ENCODE measurements at regions not wholly inside any gene's neighbourhood (a gene's known extent, or its start where the extent isn't known, plus 50 kb on each side); places are given as distances from the start of the nearest gene placed in this dataset.

GRCh38 chr10:8418631-8419030 lies 364.1 kb downstream of the GATA3 start:
- ATAC-seq: no peak
- Histone ChIP-seq H2AFZ (ENCODE audit: control insufficient read depth, low read depth, low read length) (no peak overlapping the region), H3K9ac (ENCODE audit: control insufficient read depth, insufficient read depth, low read length) (no peak overlapping the region), H3K27ac (ENCODE audit: control insufficient read depth, insufficient read depth) (no peak overlapping the region), H3K79me2 (ENCODE audit: control insufficient read depth, insufficient read depth, low read length) (no peaks in the 10 kb centered on the region), H4K20me1 (ENCODE audit: control insufficient read depth, insufficient read depth) (no peaks in the 10 kb centered on the region), H3K4me3 (no peak overlapping the region), H3K36me3 (ENCODE audit: control insufficient read depth in 2 of 2, insufficient read depth in 2 of 2, low read length in 1 of 2) (no peaks in the 10 kb centered on the region), H3K4me1 (ENCODE audit: control insufficient read depth, insufficient read depth, low read length) (no peaks in the 10 kb centered on the region), H3K27me3 (replicated peaks in 1 of 2; ENCODE audit: control insufficient read depth in 2 of 2, insufficient read depth in 2 of 2, low read length in 1 of 2) (no peaks in the 10 kb centered on the region), H3K4me2 (ENCODE audit: control insufficient read depth, insufficient read depth) (no peak overlapping the region), H3K9me3 (replicated peaks; ENCODE audit: control insufficient read depth, insufficient read depth, low read length) (no peaks in the 10 kb centered on the region)
- TF ChIP-seq NR2C2 (IDR thresholded peaks at IDR 0.05; ENCODE audit: borderline replicate concordance, control insufficient read depth, insufficient read length, low read depth): no peak
- no peak for TF ChIP-seq IKZF1 (conservative IDR thresholded peaks at IDR 0.05)
- no peak for TF ChIP-seq USF2 (IDR thresholded peaks at IDR 0.05; ENCODE audit: borderline replicate concordance, low read depth, low read length)
- no peak for TF ChIP-seq SMAD5 (IDR thresholded peaks at IDR 0.05; ENCODE audit: low read depth)
- no peak for TF ChIP-seq ZBTB4 (CRISPR knock-in tag; IDR thresholded peaks at IDR 0.05)
- no peak for TF ChIP-seq FOS (IDR thresholded peaks at IDR 0.05; ENCODE audit: borderline replicate concordance, extremely low read depth, insufficient read length)
- no peak for TF ChIP-seq ZBED1 (IDR thresholded peaks at IDR 0.05; ENCODE audit: borderline replicate concordance)
- TF ChIP-seq NBN (IDR thresholded peaks at IDR 0.05): no peak
- TF ChIP-seq ZNF217 (IDR thresholded peaks at IDR 0.05): no peak
- TF ChIP-seq, protein P1, sequence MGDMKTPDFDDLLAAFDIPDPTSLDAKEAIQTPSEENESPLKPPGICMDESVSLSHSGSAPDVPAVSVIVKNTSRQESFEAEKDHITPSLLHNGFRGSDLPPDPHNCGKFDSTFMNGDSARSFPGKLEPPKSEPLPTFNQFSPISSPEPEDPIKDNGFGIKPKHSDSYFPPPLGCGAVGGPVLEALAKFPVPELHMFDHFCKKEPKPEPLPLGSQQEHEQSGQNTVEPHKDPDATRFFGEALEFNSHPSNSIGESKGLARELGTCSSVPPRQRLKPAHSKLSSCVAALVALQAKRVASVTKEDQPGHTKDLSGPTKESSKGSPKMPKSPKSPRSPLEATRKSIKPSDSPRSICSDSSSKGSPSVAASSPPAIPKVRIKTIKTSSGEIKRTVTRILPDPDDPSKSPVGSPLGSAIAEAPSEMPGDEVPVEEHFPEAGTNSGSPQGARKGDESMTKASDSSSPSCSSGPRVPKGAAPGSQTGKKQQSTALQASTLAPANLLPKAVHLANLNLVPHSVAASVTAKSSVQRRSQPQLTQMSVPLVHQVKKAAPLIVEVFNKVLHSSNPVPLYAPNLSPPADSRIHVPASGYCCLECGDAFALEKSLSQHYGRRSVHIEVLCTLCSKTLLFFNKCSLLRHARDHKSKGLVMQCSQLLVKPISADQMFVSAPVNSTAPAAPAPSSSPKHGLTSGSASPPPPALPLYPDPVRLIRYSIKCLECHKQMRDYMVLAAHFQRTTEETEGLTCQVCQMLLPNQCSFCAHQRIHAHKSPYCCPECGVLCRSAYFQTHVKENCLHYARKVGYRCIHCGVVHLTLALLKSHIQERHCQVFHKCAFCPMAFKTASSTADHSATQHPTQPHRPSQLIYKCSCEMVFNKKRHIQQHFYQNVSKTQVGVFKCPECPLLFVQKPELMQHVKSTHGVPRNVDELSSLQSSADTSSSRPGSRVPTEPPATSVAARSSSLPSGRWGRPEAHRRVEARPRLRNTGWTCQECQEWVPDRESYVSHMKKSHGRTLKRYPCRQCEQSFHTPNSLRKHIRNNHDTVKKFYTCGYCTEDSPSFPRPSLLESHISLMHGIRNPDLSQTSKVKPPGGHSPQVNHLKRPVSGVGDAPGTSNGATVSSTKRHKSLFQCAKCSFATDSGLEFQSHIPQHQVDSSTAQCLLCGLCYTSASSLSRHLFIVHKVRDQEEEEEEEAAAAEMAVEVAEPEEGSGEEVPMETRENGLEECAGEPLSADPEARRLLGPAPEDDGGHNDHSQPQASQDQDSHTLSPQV (IDR thresholded peaks at IDR 0.05): no peak
- no peak for TF ChIP-seq LARP7 (IDR thresholded peaks at IDR 0.05)
- no peak for TF ChIP-seq SUPT20H (IDR thresholded peaks at IDR 0.05; ENCODE audit: borderline replicate concordance, control insufficient read depth, low read depth, low read length)
- TF ChIP-seq ZZZ3 (IDR thresholded peaks at IDR 0.05; ENCODE audit: control insufficient read depth, insufficient read length, low read depth): no peak
- TF ChIP-seq BACH1 (IDR thresholded peaks at IDR 0.05; ENCODE audit: borderline replicate concordance): no peak
- TF ChIP-seq SREBF2 (IDR thresholded peaks at IDR 0.05; ENCODE audit: low read length): no peak
- TF ChIP-seq SIN3A (IDR thresholded peaks at IDR 0.05; ENCODE audit: low read depth, low read length): no peak
- RAD21 ChIA-PET (ENCODE audit: unreplicated experiment): no interaction called here
- 12% methylated on average over 4 of the region's 4 CpGs for WGBS (ENCODE audit: insufficient coverage, insufficient replicate concordance, low lambda C conversion rate, missing lambda C conversion rate)
- CTCF ChIA-PET: no interaction called here
- in situ Hi-C loops (cut with MboI): no loop called here
- POLR2A ChIA-PET: no interaction called here
- SMC1A ChIA-PET (ENCODE audit: uncharacterized antibody, unreplicated experiment): no interaction called here
- DNase-seq (ENCODE audit: low read depth, low spot score): no peak
- intact Hi-C loops (cut with micrococcal nuclease; ENCODE audit: unreplicated experiment): no loop called here
- no peak for FAIRE-seq
- BruUV-seq (replicated peaks): no TSS peak
